HEK293T (cell line): ENCODE measurements at regions not wholly inside any gene's neighbourhood (a gene's known extent, or its start where the extent isn't known, plus 50 kb on each side); places are given as distances from the start of the nearest gene placed in this dataset.

Experiments used
- ELF4 ChIP-seq: fragments of 450-650 bp; IDR thresholded peaks from 2 replicates; pipeline ENCODE4 v1.6.1; 2017; ENCODE audit warnings: antibody characterized with exemption
- FOXA1 ChIP-seq: fragments of 450-650 bp; IDR thresholded peaks from 2 replicates; pipeline ENCODE4 v1.6.1; 2016; ENCODE audit warnings: mild to moderate bottlenecking
- FOXK2 ChIP-seq: fragments of 450-650 bp; IDR thresholded peaks from 2 replicates; pipeline ENCODE4 v1.6.1; 2016; ENCODE audit warnings: mild to moderate bottlenecking
- FOXM1 ChIP-seq: fragments of 450-650 bp; IDR thresholded peaks from 2 replicates; pipeline ENCODE4 v1.6.1; 2017; ENCODE audit warnings: mild to moderate bottlenecking, borderline replicate concordance
- HDGF ChIP-seq: fragments of 450-650 bp; IDR thresholded peaks from 2 replicates; pipeline ENCODE4 v1.6.1; 2017; ENCODE audit warnings: antibody characterized with exemption, borderline replicate concordance
- SP1 ChIP-seq: fragments of 450-650 bp; IDR thresholded peaks from 2 replicates; pipeline ENCODE4 v1.6.1; 2017
- SUZ12 ChIP-seq: fragments of 450-650 bp; IDR thresholded peaks from 2 replicates; pipeline ENCODE4 v1.6.1; 2016; ENCODE audit warnings: mild to moderate bottlenecking
- TARDBP ChIP-seq: fragments of 450-650 bp; IDR thresholded peaks from 2 replicates; pipeline ENCODE4 v1.6.1; 2016
- TF ChIP-seq, protein P1 (sequence below): fragments of 450-650 bp; IDR thresholded peaks from 2 replicates; pipeline ENCODE4 v1.6.1; 2016

DNA sequence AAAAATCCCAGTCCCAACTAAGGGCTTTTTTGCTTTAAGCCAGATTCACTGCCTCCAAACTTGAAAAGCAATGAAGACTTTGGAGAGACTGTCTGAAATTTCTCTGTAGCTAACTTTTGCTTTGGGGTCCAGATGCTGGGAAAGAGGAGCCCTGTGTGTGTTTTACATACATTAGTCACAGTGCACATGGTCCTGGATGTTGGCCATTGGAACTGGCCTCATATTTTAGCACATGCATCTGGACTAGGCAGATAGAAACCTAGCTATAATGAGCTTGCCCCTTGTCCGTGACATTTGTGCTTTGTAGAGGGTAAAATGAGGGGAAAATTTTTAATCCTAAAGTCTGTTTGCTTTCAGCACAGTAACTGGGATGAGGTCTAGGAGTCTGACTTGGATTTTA is 421.7 kb downstream of the CDK5RAP2 start:
- TF ChIP-seq TARDBP (no peak), FOXA1 (no peak), SUZ12 (no peak), FOXM1 (no peak), FOXK2 (no peak), HDGF (no peak), SP1 (no peak), ELF4 (no peak)
- TF ChIP-seq, protein P1, sequence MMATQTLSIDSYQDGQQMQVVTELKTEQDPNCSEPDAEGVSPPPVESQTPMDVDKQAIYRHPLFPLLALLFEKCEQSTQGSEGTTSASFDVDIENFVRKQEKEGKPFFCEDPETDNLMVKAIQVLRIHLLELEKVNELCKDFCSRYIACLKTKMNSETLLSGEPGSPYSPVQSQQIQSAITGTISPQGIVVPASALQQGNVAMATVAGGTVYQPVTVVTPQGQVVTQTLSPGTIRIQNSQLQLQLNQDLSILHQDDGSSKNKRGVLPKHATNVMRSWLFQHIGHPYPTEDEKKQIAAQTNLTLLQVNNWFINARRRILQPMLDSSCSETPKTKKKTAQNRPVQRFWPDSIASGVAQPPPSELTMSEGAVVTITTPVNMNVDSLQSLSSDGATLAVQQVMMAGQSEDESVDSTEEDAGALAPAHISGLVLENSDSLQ: no peak
